GM12878 (cell line): ENCODE measurements at regions not wholly inside any gene's neighbourhood (a gene's known extent, or its start where the extent isn't known, plus 50 kb on each side); places are given as distances from the start of the nearest gene placed in this dataset.

Experiments used
- ATAC-seq: fragments of 200-7000 bp; cut with Tn5 transposase; 3 replicates; pipeline ENCODE4 v1.9.1; 2020; ENCODE audit warnings: mild to moderate bottlenecking, moderate library complexity
- BruUV-seq: library from RNA; stranded (reverse); fragments of 400-500 nt; replicated peaks from 2 replicates; lab custom pipeline; 2021; lab: Mats Ljungman, UMichigan
- CTCF ChIA-PET: fragments of 300-600 bp; sonication (Branson Sonifier 250); formaldehyde crosslinking; extraction: SDS; loops from one replicate; lab custom pipeline; 2021; ENCODE audit warnings: inconsistent platforms; lab: Yijun Ruan, JAX
- POLR2A ChIA-PET: fragments of 350-600 bp; formaldehyde crosslinking; extraction: SDS; loops from one replicate; lab custom pipeline; 2021; ENCODE audit warnings: inconsistent platforms; lab: Charles Lee
- RAD21 ChIA-PET: fragments of 300-600 bp; sonication (Branson Sonifier 250); formaldehyde crosslinking; loops from one replicate; lab custom pipeline; 2023; ENCODE audit warnings: antibody characterized with exemption; ENCODE audit not compliant: unreplicated experiment; lab: Charles Lee
- SMC1A ChIA-PET: fragments of 300-600 bp; sonication (Branson Sonifier 250); formaldehyde crosslinking; loops from one replicate; lab custom pipeline; 2023; ENCODE audit not compliant: unreplicated experiment, uncharacterized antibody; lab: Charles Lee
- DNase-seq: peaks from one replicate; pipeline ENCODE4 v3.0.0-alpha.2; 2011; ENCODE audit warnings: low read depth, low spot score
- FAIRE-seq: peaks from 3 replicates; lab custom pipeline; 2011; peaks lifted over from hg19 to GRCh38; lab: Jason Lieb, UNC
- H2AFZ ChIP-seq: 2 replicates; pipeline ENCODE4 v1.6.0; 2011; ENCODE audit warnings: low read depth, low read length, control low read depth; ENCODE audit not compliant: control insufficient read depth
- H3K27ac ChIP-seq: 2 replicates; pipeline ENCODE4 v1.5.1; 2011; ENCODE audit warnings: control low read depth; ENCODE audit not compliant: control insufficient read depth, insufficient read depth
- H3K27me3 ChIP-seq, 2 experiments: replicated peaks in 1 of 2; 2 replicates each; pipeline versions ENCODE4 v1.6.0 to v1.6.1; 2011; ENCODE audit warnings: low read length in 1 of 2; ENCODE audit not compliant: control insufficient read depth in 2 of 2, insufficient read depth in 2 of 2
- H3K36me3 ChIP-seq, 2 experiments: 2 replicates each; pipeline ENCODE4 v1.5.1; 2011; ENCODE audit warnings: low read length in 1 of 2; ENCODE audit not compliant: control insufficient read depth in 2 of 2, insufficient read depth in 2 of 2
- H3K4me1 ChIP-seq: 2 replicates; pipeline ENCODE4 v1.6.1; 2011; ENCODE audit warnings: mild to moderate bottlenecking, low read length, moderate library complexity, mixed read lengths; ENCODE audit not compliant: control insufficient read depth, insufficient read depth
- H3K4me2 ChIP-seq: 2 replicates; pipeline ENCODE4 v1.6.0; 2011; ENCODE audit warnings: control low read depth; ENCODE audit not compliant: control insufficient read depth, insufficient read depth
- H3K4me3 ChIP-seq: fragments of 200-600 bp; sonication (generic); 2 replicates; pipeline ENCODE4 v1.5.1; 2016
- H3K79me2 ChIP-seq: 2 replicates; pipeline ENCODE4 v1.6.0; 2011; ENCODE audit warnings: low read length; ENCODE audit not compliant: control insufficient read depth, insufficient read depth
- H3K9ac ChIP-seq: 2 replicates; pipeline ENCODE4 v1.8.0; 2011; ENCODE audit warnings: low read length, control low read depth, mixed read lengths; ENCODE audit not compliant: control insufficient read depth, insufficient read depth
- H3K9me3 ChIP-seq: replicated peaks from 3 replicates; pipeline ENCODE4 v1.5.1; 2011; ENCODE audit warnings: mild to moderate bottlenecking, low read length; ENCODE audit not compliant: control insufficient read depth, insufficient read depth
- H4K20me1 ChIP-seq: 2 replicates; pipeline ENCODE4 v1.6.0; 2011; ENCODE audit not compliant: control insufficient read depth, insufficient read depth
- ASH2L ChIP-seq: fragments of 300-600, 200-600 bp; sonication (generic); IDR thresholded peaks from 2 replicates; pipeline ENCODE4 v1.6.1; 2017; ENCODE audit warnings: low read depth, mild to moderate bottlenecking, borderline replicate concordance
- BACH1 ChIP-seq: fragments of 450-650 bp; IDR thresholded peaks from 2 replicates; pipeline ENCODE4 v1.6.1; 2017; ENCODE audit warnings: mild to moderate bottlenecking, borderline replicate concordance
- CHD4 ChIP-seq: fragments of 200-600 bp; sonication (generic); IDR thresholded peaks from 2 replicates; pipeline ENCODE4 v1.6.1; 2016; ENCODE audit warnings: mild to moderate bottlenecking
- CREB1 ChIP-seq: IDR thresholded peaks from 2 replicates; pipeline ENCODE4 v1.6.1; 2012; ENCODE audit warnings: low read depth, mild to moderate bottlenecking, inconsistent platforms
- EZH2 ChIP-seq: IDR thresholded peaks from 2 replicates; pipeline ENCODE4 v1.6.1; 2012; ENCODE audit warnings: low read depth, mild to moderate bottlenecking, control low read depth, inconsistent platforms, low read length, borderline replicate concordance; ENCODE audit not compliant: control insufficient read depth
- MXI1 ChIP-seq: fragments of 150-350 bp; IDR thresholded peaks from 2 replicates; pipeline ENCODE4 v1.6.1; 2011; ENCODE audit warnings: low read depth, mild to moderate bottlenecking, inconsistent platforms, low read length, improper control_type of control experiment
- NR2C1 ChIP-seq: fragments of 450-650 bp; IDR thresholded peaks from 2 replicates; pipeline ENCODE4 v1.6.1; 2017; ENCODE audit warnings: antibody characterized with exemption, mild to moderate bottlenecking, moderate library complexity
- POLR2AphosphoS2 ChIP-seq: IDR thresholded peaks from 2 replicates; pipeline ENCODE4 v1.6.1; 2011; ENCODE audit warnings: low read depth, mild to moderate bottlenecking, low read length, improper control_type of control experiment, moderate library complexity
- RBBP5 ChIP-seq: fragments of 200-600 bp; sonication (generic); conservative IDR thresholded peaks from 2 replicates; pipeline ENCODE4 v1.6.1; 2016
- SMARCA5 ChIP-seq: fragments of 450-650 bp; IDR thresholded peaks from 2 replicates; pipeline ENCODE4 v1.6.1; 2017; ENCODE audit warnings: mild to moderate bottlenecking
- TBL1XR1 ChIP-seq: IDR thresholded peaks from 2 replicates; pipeline ENCODE4 v1.6.1; 2012; ENCODE audit warnings: low read depth, low read length, improper control_type of control experiment
- TCF7 ChIP-seq: IDR thresholded peaks from 2 replicates; pipeline ENCODE4 v1.6.1; 2014; ENCODE audit warnings: antibody characterized with exemption, borderline replicate concordance
- WRNIP1 ChIP-seq: IDR thresholded peaks from 2 replicates; pipeline ENCODE4 v1.6.1; 2011; ENCODE audit warnings: low read depth, low read length, improper control_type of control experiment, borderline replicate concordance
- ZSCAN29 ChIP-seq: fragments of 450-650 bp; IDR thresholded peaks from 2 replicates; pipeline ENCODE4 v1.6.1; 2017; ENCODE audit warnings: mild to moderate bottlenecking, moderate library complexity
- WGBS: methylation state at CpG from one replicate; pipeline ENCODE4 v1.1.6; 2016; ENCODE audit warnings: low lambda C conversion rate; ENCODE audit not compliant: insufficient replicate concordance, insufficient coverage; ENCODE audit errors: missing lambda C conversion rate; 5-methylcytosine and 5-hydroxymethylcytosine counted together
- in situ Hi-C: fragments of 300-500 bp; cut with MboI; formaldehyde crosslinking; loops from 9 replicates; pipeline ENCODE4 v1.14.3; 2018; ENCODE audit warnings: mixed read lengths
- intact Hi-C: fragments of 100-400 bp; cut with micrococcal nuclease; formaldehyde crosslinking; loops from one replicate; pipeline ENCODE4 v1.14.2; 2022; ENCODE audit not compliant: unreplicated experiment
- TF ChIP-seq, protein P1 (sequence below): fragments of 450-650 bp; IDR thresholded peaks from 2 replicates; pipeline ENCODE4 v1.6.1; 2016; ENCODE audit warnings: mild to moderate bottlenecking, moderate library complexity, borderline replicate concordance
- TF ChIP-seq, protein P2 (sequence below): fragments of 150-350 bp; IDR thresholded peaks from 2 replicates; pipeline ENCODE4 v1.6.1; 2014; ENCODE audit warnings: mild to moderate bottlenecking, low read depth, low read length

DNA sequence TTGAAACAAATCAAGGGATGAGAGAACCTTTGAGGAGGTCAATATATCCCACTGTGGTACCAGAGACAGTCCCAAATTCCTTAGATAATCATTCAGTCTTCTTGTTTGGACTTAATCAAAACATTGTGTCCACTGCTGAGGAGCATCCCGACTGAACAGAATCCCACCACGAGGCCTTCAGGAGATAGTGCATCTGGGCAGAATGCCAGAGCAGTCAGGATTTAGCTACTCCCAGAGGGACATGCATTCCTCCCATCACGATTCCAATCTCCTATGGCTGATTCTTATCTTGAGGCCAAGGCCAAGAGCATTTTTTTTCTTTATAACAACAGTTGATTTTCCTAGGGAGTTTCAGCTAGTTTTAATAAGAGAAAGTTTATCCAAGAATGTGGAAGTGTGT is 87.4 kb upstream of the COX10 start:
- BruUV-seq: no TSS peak
- DNase-seq (no peak), ATAC-seq (no peak), FAIRE-seq (no peak)
- SMC1A ChIA-PET: no interaction called here
- Histone ChIP-seq H3K79me2 (no peaks in the 10 kb centered on the region), H3K9me3 (no peaks in the 10 kb centered on the region; the same call in 2 of the 3 replicates), H3K4me1 (no peaks in the 10 kb centered on the region), H3K9ac (no peak overlapping the region), H3K27me3 (no peaks in the 10 kb centered on the region), H3K36me3 (no peaks in the 10 kb centered on the region), H4K20me1 (no peaks in the 10 kb centered on the region), H3K4me3 (no peak overlapping the region), H3K4me2 (no peak overlapping the region), H3K27ac (no peak overlapping the region), H2AFZ (no peak overlapping the region)
- POLR2A ChIA-PET: no interaction called here
- intact Hi-C loops (no loop called here), in situ Hi-C loops (no loop called here)
- 33% methylated on average over 3 of the region's 3 CpGs for WGBS
- RAD21 ChIA-PET: no interaction called here
- TF ChIP-seq RBBP5: no peak
- TF ChIP-seq CHD4: no peak
- no peak for TF ChIP-seq TCF7
- TF ChIP-seq EZH2: no peak
- no peak for TF ChIP-seq ASH2L
- no peak for TF ChIP-seq NR2C1
- TF ChIP-seq, protein P1, sequence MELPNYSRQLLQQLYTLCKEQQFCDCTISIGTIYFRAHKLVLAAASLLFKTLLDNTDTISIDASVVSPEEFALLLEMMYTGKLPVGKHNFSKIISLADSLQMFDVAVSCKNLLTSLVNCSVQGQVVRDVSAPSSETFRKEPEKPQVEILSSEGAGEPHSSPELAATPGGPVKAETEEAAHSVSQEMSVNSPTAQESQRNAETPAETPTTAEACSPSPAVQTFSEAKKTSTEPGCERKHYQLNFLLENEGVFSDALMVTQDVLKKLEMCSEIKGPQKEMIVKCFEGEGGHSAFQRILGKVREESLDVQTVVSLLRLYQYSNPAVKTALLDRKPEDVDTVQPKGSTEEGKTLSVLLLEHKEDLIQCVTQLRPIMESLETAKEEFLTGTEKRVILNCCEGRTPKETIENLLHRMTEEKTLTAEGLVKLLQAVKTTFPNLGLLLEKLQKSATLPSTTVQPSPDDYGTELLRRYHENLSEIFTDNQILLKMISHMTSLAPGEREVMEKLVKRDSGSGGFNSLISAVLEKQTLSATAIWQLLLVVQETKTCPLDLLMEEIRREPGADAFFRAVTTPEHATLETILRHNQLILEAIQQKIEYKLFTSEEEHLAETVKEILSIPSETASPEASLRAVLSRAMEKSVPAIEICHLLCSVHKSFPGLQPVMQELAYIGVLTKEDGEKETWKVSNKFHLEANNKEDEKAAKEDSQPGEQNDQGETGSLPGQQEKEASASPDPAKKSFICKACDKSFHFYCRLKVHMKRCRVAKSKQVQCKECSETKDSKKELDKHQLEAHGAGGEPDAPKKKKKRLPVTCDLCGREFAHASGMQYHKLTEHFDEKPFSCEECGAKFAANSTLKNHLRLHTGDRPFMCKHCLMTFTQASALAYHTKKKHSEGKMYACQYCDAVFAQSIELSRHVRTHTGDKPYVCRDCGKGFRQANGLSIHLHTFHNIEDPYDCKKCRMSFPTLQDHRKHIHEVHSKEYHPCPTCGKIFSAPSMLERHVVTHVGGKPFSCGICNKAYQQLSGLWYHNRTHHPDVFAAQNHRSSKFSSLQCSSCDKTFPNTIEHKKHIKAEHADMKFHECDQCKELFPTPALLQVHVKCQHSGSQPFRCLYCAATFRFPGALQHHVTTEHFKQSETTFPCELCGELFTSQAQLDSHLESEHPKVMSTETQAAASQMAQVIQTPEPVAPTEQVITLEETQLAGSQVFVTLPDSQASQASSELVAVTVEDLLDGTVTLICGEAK: no peak
- TF ChIP-seq, protein P2, sequence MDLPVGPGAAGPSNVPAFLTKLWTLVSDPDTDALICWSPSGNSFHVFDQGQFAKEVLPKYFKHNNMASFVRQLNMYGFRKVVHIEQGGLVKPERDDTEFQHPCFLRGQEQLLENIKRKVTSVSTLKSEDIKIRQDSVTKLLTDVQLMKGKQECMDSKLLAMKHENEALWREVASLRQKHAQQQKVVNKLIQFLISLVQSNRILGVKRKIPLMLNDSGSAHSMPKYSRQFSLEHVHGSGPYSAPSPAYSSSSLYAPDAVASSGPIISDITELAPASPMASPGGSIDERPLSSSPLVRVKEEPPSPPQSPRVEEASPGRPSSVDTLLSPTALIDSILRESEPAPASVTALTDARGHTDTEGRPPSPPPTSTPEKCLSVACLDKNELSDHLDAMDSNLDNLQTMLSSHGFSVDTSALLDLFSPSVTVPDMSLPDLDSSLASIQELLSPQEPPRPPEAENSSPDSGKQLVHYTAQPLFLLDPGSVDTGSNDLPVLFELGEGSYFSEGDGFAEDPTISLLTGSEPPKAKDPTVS: no peak
- no peak for TF ChIP-seq MXI1
- no peak for TF ChIP-seq ZSCAN29
- TF ChIP-seq WRNIP1: no peak
- no peak for TF ChIP-seq CREB1
- TF ChIP-seq BACH1: no peak
- TF ChIP-seq TBL1XR1: no peak
- TF ChIP-seq SMARCA5: no peak
- no peak for TF ChIP-seq POLR2AphosphoS2
- CTCF ChIA-PET: no interaction called here
